ENCODE measurements at regions not wholly inside any gene's neighbourhood (a gene's known extent, or its start where the extent isn't known, plus 50 kb on each side); places are given as distances from the start of the nearest gene placed in this dataset.

DNA sequence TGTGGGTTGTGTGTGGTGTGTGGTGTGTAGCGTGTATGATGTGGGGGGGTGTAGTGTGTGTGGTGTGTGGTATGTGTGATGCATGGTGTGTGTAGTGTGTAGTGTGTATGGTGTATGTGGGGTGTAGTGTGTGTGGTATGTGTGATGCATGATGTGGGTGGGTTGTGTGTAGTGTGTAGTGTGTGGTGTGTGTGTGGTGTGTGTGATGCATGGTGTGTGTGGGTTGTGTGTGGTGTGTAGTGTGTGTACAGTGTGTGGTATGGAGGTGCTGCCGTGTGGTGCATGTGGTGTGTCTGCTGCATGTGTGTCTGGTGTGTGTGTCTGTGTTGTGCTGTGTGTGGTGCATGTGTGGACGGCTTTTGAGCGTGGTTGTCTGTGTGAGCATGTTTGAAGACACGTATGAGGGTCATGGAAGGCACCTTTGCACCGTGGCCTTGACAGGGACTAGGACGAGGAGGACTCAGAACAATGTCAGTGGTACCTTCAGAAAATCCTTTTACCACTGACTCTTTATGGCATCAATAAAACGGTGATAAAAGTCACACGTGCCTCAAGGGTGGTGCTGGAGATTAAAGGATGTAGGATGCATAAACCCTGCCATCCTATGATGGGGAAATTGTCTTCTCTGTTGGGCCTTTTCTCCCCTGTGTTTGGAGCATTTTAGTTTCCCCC, 328.7 kb upstream of the B3GAT1 start:
- H3K27me3 ChIP-seq (ENCODE audit: insufficient read depth, low read length): no peaks in the 10 kb centered on the region
- peak overlapping the region; percentile 32 for H3K4me2 ChIP-seq (ENCODE audit: low read length)
- no peaks in the 10 kb centered on the region for H4K20me1 ChIP-seq (ENCODE audit: insufficient read depth, low read length)
- peaks cover 5% of the 10 kb centered on the region for H3K9me3 ChIP-seq (ENCODE audit: insufficient read depth, low read depth, low read length)
- H3K9ac ChIP-seq (ENCODE audit: low read length): no peak overlapping the region
- no peaks in the 10 kb centered on the region for H3K27me3 Mint-ChIP-seq (ENCODE audit: low read depth, unreplicated experiment)
- DNase-seq (ENCODE audit: low read depth) (no peak), FAIRE-seq (no peak)
- no peaks in the 10 kb centered on the region for H3K79me2 ChIP-seq (ENCODE audit: insufficient read depth, low read length)
- no peak overlapping the region for H3K27ac Mint-ChIP-seq (ENCODE audit: unreplicated experiment)
- no peak overlapping the region for H3K4me3 ChIP-seq (ENCODE audit: insufficient read depth, low read depth, low read length)
- no peak overlapping the region for H3K4me3 Mint-ChIP-seq (ENCODE audit: unreplicated experiment)
- peaks cover 7% of the 10 kb centered on the region for H3K4me1 ChIP-seq (ENCODE audit: insufficient read depth, low read length)
- TF ChIP-seq EZH2 (IDR thresholded peaks at IDR 0.05; ENCODE audit: insufficient read depth, low read length) (no peak), CTCF (IDR thresholded peaks at IDR 0.05; ENCODE audit: insufficient read depth, low read depth, low read length) (no peak)
- H3K4me1 Mint-ChIP-seq (ENCODE audit: low read depth, unreplicated experiment): peaks cover 17% of the 10 kb centered on the region
- H3K27ac ChIP-seq (ENCODE audit: low read depth, low read length): no peak overlapping the region
- H3K9me3 Mint-ChIP-seq (ENCODE audit: unreplicated experiment): peaks cover 2% of the 10 kb centered on the region
- no peaks in the 10 kb centered on the region for H3K36me3 ChIP-seq (ENCODE audit: insufficient read depth, low read length)
- no peaks in the 10 kb centered on the region for H3K36me3 Mint-ChIP-seq (ENCODE audit: low read depth, unreplicated experiment)
- H2AFZ ChIP-seq (ENCODE audit: low read depth, low read length): no peak overlapping the region

GRCh38 chr11:134739136-134739535, 327.1 kb upstream of the B3GAT1 start:
- Histone ChIP-seq H3K27ac (ENCODE audit: low read depth, low read length) (no peak overlapping the region), H3K9ac (ENCODE audit: low read length) (no peak overlapping the region), H3K79me2 (ENCODE audit: insufficient read depth, low read length) (no peaks in the 10 kb centered on the region), H3K4me3 (ENCODE audit: insufficient read depth, low read depth, low read length) (no peak overlapping the region), H3K4me1 (ENCODE audit: insufficient read depth, low read length) (peaks cover 9% of the 10 kb centered on the region), H3K4me2 (ENCODE audit: low read length) (no peak overlapping the region), H3K36me3 (ENCODE audit: insufficient read depth, low read length) (no peaks in the 10 kb centered on the region), H2AFZ (ENCODE audit: low read depth, low read length) (no peak overlapping the region), H4K20me1 (ENCODE audit: insufficient read depth, low read length) (no peaks in the 10 kb centered on the region), H3K9me3 (ENCODE audit: insufficient read depth, low read depth, low read length) (peaks cover 3% of the 10 kb centered on the region), H3K27me3 (ENCODE audit: insufficient read depth, low read length) (no peaks in the 10 kb centered on the region)
- no peak overlapping the region for H3K4me3 Mint-ChIP-seq (ENCODE audit: unreplicated experiment)
- H3K9me3 Mint-ChIP-seq (ENCODE audit: unreplicated experiment): no peaks in the 10 kb centered on the region
- TF ChIP-seq CTCF (IDR thresholded peaks at IDR 0.05; ENCODE audit: insufficient read depth, low read depth, low read length): no peak
- peaks cover 23% of the 10 kb centered on the region for H3K4me1 Mint-ChIP-seq (ENCODE audit: low read depth, unreplicated experiment)
- DNase-seq (ENCODE audit: low read depth) (no peak), FAIRE-seq (no peak)
- no peak overlapping the region for H3K27ac Mint-ChIP-seq (ENCODE audit: unreplicated experiment)
- no peaks in the 10 kb centered on the region for H3K27me3 Mint-ChIP-seq (ENCODE audit: low read depth, unreplicated experiment)
- no peaks in the 10 kb centered on the region for H3K36me3 Mint-ChIP-seq (ENCODE audit: low read depth, unreplicated experiment)

DNA sequence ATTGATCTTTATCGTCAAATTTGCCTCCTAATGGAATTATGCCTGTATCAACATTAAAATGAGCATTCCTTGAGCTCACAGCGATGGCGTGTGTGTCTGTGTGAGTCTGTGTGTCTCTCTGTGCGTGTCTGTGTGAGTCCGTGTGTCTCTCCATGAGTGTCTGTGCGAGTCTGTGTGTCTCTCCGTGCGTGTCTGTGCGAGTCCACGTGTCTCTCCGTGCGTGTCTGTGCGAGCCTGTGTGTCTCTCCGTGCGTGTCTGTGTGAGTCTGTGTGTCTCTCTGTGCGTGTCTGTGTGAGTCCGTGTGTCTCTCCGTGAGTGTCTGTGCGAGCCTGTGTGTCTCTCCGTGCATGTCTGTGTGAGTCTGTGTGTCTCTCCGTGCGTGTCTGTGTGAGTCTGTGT, 326.5 kb upstream of the B3GAT1 start:
- Histone ChIP-seq H3K27me3 (ENCODE audit: insufficient read depth, low read length) (no peaks in the 10 kb centered on the region), H3K4me2 (ENCODE audit: low read length) (no peak overlapping the region), H3K9me3 (ENCODE audit: insufficient read depth, low read depth, low read length) (peaks cover 3% of the 10 kb centered on the region), H3K4me3 (ENCODE audit: insufficient read depth, low read depth, low read length) (no peak overlapping the region), H3K9ac (ENCODE audit: low read length) (no peak overlapping the region), H3K79me2 (ENCODE audit: insufficient read depth, low read length) (no peaks in the 10 kb centered on the region), H2AFZ (ENCODE audit: low read depth, low read length) (no peak overlapping the region), H4K20me1 (ENCODE audit: insufficient read depth, low read length) (no peaks in the 10 kb centered on the region), H3K36me3 (ENCODE audit: insufficient read depth, low read length) (no peaks in the 10 kb centered on the region), H3K4me1 (ENCODE audit: insufficient read depth, low read length) (peaks cover 9% of the 10 kb centered on the region), H3K27ac (ENCODE audit: low read depth, low read length) (no peak overlapping the region)
- no peaks in the 10 kb centered on the region for H3K9me3 Mint-ChIP-seq (ENCODE audit: unreplicated experiment)
- no peaks in the 10 kb centered on the region for H3K27me3 Mint-ChIP-seq (ENCODE audit: low read depth, unreplicated experiment)
- H3K36me3 Mint-ChIP-seq (ENCODE audit: low read depth, unreplicated experiment): no peaks in the 10 kb centered on the region
- TF ChIP-seq EZH2 (IDR thresholded peaks at IDR 0.05; ENCODE audit: insufficient read depth, low read length) (no peak), CTCF (IDR thresholded peaks at IDR 0.05; ENCODE audit: insufficient read depth, low read depth, low read length) (no peak)
- no peak for FAIRE-seq
- no peak overlapping the region for H3K27ac Mint-ChIP-seq (ENCODE audit: unreplicated experiment)
- no peak for DNase-seq (ENCODE audit: low read depth)
- H3K4me3 Mint-ChIP-seq (ENCODE audit: unreplicated experiment): no peak overlapping the region
- H3K4me1 Mint-ChIP-seq (ENCODE audit: low read depth, unreplicated experiment): peaks cover 22% of the 10 kb centered on the region

Measured in astrocyte (in vitro differentiated cells and primary cell).